PFSK-1 (cell line): ENCODE measurements at regions not wholly inside any gene's neighbourhood (a gene's known extent, or its start where the extent isn't known, plus 50 kb on each side); places are given as distances from the start of the nearest gene placed in this dataset.

Source experiments
- POLR2AphosphoS5 ChIP-seq: IDR thresholded peaks from 2 replicates; pipeline ENCODE4 v1.6.1; 2012; ENCODE audit warnings: low read depth, mild to moderate bottlenecking, control low read depth, low read length, moderate library complexity
- REST ChIP-seq, 2 experiments: IDR thresholded peaks; 2 replicates each; pipeline versions ENCODE4 v1.6.1 to v1.8.0; 2011 to 2012; ENCODE audit warnings: low read depth in 2 of 2, low read length in 2 of 2, control low read depth in 1 of 2, inconsistent platforms in 1 of 2, mild to moderate bottlenecking in 1 of 2, moderate library complexity in 1 of 2; ENCODE audit not compliant: insufficient read depth in 1 of 2
- TAF1 ChIP-seq: IDR thresholded peaks from 2 replicates; pipeline ENCODE4 v1.6.1; 2012; ENCODE audit warnings: low read length, control low read depth, borderline replicate concordance; ENCODE audit not compliant: insufficient read depth

GRCh38 chr3:72776-73175, 123.8 kb upstream of the CHL1 start:
- no peak for TF ChIP-seq TAF1
- no peak for TF ChIP-seq POLR2AphosphoS5
- TF ChIP-seq REST (IDR thresholded peaks at IDR 0.05; ENCODE audit: insufficient read depth in 1 of 2, low read depth in 2 of 2, low read length in 2 of 2), result no peak
